HG02763 (cell line): ENCODE measurements at regions not wholly inside any gene's neighbourhood (a gene's known extent, or its start where the extent isn't known, plus 50 kb on each side); places are given as distances from the start of the nearest gene placed in this dataset.
"Not testable (repeated sequence)": the region's sequence is repeated elsewhere in the genome, so short reads cannot be mapped to it uniquely, and the experiment has no call there.

ENCODE experiments used
- ATAC-seq: cut with Tn5 transposase; IDR thresholded peaks from one replicate; pipeline ENCODE4 v1.9.1; 2021; ENCODE audit warnings: mild to moderate bottlenecking, moderate library complexity; ENCODE audit not compliant: unreplicated experiment

DNA sequence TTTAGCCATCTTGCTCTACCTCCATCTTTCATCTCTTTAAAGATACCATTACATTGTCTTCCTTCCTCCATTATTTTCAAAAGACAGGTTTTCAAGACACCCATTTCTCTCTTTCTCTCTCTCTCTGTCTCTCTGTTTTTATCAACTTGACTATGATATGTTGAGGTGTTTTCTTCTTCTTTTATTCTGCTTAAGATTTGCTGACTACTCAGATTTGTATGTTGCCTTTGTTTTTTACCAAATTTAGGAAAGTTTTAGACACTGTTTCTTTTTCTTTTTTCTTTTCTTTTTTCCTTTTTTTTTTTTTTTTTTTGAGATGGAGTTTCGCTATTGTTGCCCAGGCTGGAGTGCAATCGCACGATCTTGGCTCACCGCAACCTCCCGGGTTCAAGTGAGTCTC is 647.5 kb upstream of the VRK2 start:
- no peak for ATAC-seq

- ATAC-seq = no peak
Observed at GRCh38 chr2:57402096-57402495, 644.5 kb upstream of the VRK2 start.

GRCh38 chr2:57402755-57403154 is 643.9 kb upstream of the VRK2 start:
- ATAC-seq = no peak

- no peak for ATAC-seq
Observed at GRCh38 chr2:57407772-57408201, 638.8 kb upstream of the VRK2 start.

GRCh38 chr2:57408587-57408986 is 638.0 kb upstream of the VRK2 start:
- ATAC-seq = no peak

DNA sequence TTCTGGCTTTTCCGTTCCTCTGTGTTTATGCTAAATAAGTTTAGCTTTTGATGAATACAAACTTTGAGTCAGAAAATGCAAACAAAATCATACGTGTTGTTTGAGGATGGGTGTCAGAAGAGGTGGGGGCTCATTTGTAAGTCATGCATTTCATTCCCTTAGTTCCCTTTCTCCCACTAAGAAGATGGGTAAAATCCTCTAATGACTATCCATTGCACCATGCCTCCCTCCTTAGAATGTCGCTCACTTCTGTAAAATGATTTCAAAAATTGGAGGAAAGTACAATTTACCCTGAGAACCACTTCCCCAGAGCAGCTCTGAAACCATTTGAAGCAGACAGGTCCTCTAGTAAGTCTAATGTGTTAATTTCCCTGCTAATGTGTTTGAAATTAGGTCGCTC is 629.6 kb upstream of the VRK2 start:
- ATAC-seq = no peak

- ATAC-seq = not testable (repeated sequence)
Observed at GRCh38 chr2:57418859-57419346, 627.7 kb upstream of the VRK2 start.

DNA sequence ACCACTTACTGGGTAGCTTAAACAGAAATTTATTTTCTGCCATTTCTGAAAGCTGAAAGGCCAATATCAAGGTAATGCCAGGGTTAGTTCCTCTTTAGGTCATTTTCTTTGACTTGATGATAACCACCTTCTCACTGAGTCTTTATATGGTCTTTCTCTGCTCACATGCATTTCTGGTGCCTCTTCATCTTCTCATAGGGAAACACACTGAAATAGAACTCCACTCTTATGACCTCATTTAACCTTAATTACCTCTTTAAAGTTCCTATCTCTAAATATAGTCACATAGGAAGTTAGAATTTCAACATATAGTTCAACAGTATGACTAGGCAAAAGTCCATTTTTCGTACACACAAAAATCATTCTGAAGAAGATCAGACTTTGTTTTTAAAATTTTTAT is 616.8 kb upstream of the VRK2 start:
- ATAC-seq = no peak

GRCh38 chr2:57432528-57432927 is 614.1 kb upstream of the VRK2 start:
- ATAC-seq = no peak

DNA sequence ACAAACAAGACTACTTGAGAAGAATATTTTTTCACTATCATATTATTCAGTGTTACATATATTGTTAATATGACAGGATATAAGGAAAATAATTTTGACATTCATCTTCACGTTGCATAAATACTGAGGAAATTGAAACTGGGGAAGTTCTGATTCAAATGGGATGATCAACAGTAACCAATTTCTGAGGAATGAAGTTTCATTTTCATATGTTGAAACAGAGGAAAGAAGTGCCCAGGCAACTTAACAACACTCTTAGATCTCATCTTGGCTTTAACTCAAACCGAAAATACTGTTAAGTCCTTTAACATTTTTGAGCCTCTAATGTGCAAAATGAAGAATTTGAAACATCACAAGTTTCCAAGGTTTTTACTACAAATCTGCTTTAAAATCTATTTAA is 612.2 kb upstream of the VRK2 start:
- ATAC-seq = no peak

- ATAC-seq = no peak
Observed at GRCh38 chr2:57434972-57435371, 611.6 kb upstream of the VRK2 start.

- no peak for ATAC-seq
Observed at GRCh38 chr2:57437077-57437476, 609.5 kb upstream of the VRK2 start.

- ATAC-seq = no peak
Observed at GRCh38 chr2:57440437-57440836, 606.2 kb upstream of the VRK2 start.

DNA sequence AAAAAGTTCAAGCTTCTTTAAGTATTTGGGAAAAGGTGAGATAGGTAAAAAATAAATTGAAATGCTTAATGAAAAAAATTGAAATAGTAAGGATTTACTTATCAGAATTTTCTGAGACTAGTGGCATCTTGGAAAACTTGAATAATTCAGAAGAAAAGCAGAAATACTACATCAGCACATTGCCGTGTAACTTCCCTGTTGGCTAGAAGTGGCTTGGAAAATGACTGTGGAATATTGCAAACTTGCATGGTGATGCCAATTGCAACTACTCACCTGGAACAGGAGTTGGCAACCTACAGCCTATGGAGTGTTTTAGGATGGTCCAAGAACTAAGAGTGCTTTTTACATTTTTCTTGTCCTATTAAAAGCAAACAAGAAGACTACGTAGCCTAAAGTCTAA is 603.5 kb upstream of the VRK2 start:
- ATAC-seq = no peak

GRCh38 chr2:57443973-57444521 is 602.6 kb upstream of the VRK2 start:
- no peak for ATAC-seq

DNA sequence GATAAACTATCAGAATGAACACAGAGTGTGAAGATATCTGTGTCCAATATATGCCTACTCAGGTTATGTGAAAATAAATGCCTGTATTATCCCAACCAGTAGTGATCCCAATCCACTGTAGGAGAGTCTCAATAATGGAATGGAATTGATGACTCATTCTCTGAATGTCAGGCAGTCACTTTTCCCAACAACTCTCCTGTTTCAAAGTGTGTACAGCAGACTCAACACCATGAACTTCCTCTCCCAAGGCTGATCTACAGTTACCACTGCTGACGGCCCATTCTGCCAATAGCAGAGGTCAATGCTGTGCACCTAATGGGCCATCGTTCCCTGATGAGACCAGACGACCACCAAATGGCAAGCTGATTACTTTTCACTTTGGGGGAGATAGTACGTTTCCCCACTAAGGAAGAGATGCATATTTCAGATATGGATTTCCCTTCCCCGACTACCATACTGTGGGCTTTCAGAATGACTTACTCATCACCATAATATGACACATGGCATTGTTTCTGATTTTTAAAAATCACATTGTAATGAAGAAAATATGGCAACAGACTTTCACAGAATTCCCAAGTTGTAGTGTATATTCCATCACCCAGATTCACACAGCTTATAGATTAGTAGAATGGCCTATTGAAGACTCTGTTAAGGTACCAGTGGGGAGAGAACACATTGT is 601.7 kb upstream of the VRK2 start:
- no peak for ATAC-seq

GRCh38 chr2:57448816-57449215 is 597.8 kb upstream of the VRK2 start:
- no peak for ATAC-seq

DNA sequence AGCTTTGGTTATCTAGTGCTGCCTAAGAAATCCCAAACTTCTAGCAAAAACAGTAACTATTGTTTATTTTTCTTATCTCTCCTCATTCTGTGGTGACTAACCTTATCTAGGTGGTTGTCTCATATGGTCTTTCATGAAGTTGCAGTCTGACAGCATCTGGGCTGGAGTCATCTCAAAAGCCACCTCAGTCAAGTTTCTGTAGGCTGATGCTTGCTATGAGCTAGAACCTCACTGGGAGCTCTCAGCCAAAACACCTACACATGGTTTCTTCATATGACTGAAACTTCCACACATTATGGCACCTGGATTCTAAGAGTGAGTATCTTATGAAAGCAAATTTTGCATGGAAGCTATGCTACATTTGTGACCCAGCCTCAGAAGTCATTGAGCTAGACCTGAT is 596.4 kb upstream of the VRK2 start:
- ATAC-seq = peak; percentile 92

DNA sequence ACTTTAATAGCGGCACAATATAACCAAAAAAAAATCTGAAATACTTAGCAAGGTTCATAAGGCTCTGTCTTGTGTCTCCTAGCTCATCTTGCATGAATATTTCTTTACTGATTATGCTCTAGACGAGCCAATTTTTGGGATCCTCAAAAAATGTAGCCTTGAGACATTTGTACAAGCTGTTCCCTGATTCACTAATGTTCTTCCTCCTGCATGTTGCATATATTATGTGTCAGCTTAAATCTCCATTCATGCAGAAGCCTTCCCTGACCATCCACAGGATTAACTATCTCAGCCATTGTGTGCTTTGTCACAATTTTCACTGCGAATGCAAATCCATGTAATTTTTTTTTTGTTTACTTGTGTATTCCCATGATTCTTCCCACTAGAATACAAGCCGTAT is 594.0 kb upstream of the VRK2 start:
- no peak for ATAC-seq

- no peak for ATAC-seq
Observed at GRCh38 chr2:57453945-57454344, 592.7 kb upstream of the VRK2 start.

DNA sequence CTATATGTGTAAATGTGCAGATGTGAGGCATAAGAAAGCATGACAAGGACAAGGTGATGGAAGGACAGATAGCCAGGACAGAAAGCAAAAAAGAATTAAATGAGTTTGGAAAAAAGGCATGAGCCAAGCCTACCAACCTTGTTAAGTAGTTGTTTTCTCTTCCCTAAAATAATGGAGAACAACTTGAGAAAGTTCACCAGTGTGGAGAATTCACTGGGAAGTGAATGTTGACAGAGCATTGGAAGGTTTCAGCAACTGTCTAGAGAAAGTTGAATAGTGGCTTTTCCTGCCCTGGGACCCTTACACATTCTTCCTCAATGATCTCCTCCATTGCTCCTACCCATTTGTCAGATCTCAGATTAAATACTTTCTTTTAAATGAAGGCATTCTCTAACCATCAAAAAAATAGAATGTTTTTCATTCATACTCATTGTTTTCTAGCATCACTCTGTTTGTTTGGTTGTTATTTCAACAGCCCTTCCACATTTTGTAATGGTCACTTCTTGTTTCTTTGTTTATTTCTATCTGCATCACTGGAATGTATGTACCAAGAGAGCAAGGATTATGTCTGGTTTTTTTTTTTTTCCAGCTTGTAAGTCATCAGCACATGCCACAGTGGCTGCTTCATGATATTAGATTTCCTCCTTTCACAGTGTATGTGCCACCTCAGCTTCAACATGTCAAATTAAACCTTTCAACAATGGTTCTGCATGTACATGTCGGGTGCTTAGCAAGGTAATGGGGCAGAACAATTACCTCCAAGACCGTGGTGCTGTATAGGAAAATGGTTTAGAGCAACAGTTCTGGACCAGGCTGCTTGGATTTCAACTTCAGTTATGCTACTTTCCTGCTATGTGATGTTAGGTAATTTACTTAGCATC is 586.0 kb upstream of the VRK2 start:
- no peak for ATAC-seq

DNA sequence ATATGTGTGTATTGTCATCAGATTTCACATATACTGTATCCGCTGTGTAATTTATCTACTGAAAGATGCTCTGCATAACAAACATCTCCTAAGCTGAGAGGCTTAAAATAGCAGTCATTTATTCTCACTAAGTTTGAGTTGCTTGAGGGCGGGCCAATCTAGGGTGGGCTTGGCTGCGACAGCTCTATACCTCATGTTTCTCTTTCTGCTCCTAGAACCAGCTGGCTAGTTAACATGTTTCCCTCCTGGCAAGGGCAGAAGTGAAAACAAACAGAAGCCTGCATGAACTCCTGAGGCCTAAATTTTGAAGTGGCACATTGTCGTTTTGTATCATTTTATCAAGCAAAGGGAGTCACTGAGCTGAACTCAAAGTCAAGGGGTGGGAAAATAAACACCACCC is 585.0 kb upstream of the VRK2 start:
- ATAC-seq = no peak
